ENCODE measurements at regions not wholly inside any gene's neighbourhood (a gene's known extent, or its start where the extent isn't known, plus 50 kb on each side); places are given as distances from the start of the nearest gene placed in this dataset.

- TF ChIP-seq CTCF (IDR thresholded peaks at IDR 0.05): no peak
- no peak for TF ChIP-seq POLR2A (IDR thresholded peaks at IDR 0.05)
- TF ChIP-seq EP300 (IDR thresholded peaks at IDR 0.05): no peak
Observed at GRCh38 chr18:8514409-8514808, 94.8 kb upstream of the RAB12 start.
